WI38 (cell line): ENCODE measurements at regions not wholly inside any gene's neighbourhood (a gene's known extent, or its start where the extent isn't known, plus 50 kb on each side); places are given as distances from the start of the nearest gene placed in this dataset.

Experiments
- H3K4me3 ChIP-seq: 2 replicates; pipeline ENCODE4 v1.5.1; 2011; ENCODE audit warnings: low read depth, mild to moderate bottlenecking, control low read depth, low read length
- TF ChIP-seq, protein P1 (sequence below): IDR thresholded peaks from 2 replicates; pipeline ENCODE4 v1.5.1; 2012; ENCODE audit warnings: low read depth, mild to moderate bottlenecking, control low read depth, low read length

DNA sequence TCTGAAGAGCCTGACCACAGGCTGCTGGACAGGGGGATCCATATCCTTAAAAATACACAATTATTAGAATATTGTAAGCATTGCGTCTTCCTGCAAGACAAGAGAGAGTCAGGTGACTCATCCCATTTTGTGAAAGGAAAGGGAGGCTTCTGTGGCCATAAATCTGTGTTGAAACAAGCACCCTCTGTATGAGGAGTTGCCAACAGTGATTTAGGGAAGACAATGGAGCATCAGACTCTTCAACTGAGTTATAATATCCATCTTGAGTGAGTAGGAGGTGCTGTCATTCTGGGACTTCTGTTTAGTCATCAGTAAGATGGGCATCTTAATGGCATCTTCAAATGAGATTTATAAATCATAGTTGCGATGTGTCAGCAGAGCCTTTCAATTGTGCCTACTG, 554.5 kb downstream of the AACS start:
- TF ChIP-seq, protein P1, sequence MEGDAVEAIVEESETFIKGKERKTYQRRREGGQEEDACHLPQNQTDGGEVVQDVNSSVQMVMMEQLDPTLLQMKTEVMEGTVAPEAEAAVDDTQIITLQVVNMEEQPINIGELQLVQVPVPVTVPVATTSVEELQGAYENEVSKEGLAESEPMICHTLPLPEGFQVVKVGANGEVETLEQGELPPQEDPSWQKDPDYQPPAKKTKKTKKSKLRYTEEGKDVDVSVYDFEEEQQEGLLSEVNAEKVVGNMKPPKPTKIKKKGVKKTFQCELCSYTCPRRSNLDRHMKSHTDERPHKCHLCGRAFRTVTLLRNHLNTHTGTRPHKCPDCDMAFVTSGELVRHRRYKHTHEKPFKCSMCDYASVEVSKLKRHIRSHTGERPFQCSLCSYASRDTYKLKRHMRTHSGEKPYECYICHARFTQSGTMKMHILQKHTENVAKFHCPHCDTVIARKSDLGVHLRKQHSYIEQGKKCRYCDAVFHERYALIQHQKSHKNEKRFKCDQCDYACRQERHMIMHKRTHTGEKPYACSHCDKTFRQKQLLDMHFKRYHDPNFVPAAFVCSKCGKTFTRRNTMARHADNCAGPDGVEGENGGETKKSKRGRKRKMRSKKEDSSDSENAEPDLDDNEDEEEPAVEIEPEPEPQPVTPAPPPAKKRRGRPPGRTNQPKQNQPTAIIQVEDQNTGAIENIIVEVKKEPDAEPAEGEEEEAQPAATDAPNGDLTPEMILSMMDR: no peak

DNA sequence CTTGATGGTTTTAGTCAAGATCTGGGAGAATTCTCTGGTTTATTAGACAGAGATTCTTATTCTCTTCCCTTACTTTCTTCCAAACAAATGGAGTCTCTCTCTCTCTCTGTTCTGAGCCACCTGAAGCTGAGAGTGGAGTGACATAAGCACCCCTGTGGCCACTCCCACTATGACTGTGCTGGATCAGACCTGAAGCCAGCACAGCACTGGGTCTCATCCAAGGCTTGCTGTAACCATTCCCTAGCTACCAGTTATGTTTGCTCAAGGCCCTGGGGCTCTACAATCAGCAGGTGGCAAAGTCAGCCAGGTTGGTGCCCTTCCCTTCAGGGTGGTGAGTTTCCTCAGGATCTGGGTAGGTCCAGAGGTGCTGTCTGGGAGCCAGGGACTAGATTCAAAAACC, 568.5 kb downstream of the AACS start:
- H3K4me3 ChIP-seq: no peak overlapping the region
- TF ChIP-seq, protein P1: no peak

More for the DNA sequence above, 554.5 kb downstream of the AACS start:
- no peak overlapping the region for H3K4me3 ChIP-seq

DNA sequence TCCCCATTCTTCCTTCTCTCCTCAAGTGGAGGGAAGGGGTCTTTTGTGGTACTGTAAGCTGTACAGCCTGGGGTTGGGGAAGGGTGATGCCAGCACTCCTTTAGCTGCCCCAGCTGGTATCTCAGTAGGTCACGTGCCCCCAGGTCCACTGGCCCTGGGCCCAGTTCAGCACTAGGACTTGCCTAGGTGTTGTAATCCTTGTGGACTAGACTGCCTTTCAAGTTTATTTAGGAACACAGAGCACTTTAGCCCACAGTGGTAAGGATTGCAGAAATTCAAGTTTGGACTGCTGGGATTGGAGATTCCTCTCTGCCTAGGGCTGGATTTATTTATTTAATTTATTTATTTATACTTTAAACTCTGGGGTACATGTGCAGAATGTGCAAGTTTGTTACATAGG, 569.6 kb downstream of the AACS start:
- no peak overlapping the region for H3K4me3 ChIP-seq
- TF ChIP-seq, protein P1: no peak

DNA sequence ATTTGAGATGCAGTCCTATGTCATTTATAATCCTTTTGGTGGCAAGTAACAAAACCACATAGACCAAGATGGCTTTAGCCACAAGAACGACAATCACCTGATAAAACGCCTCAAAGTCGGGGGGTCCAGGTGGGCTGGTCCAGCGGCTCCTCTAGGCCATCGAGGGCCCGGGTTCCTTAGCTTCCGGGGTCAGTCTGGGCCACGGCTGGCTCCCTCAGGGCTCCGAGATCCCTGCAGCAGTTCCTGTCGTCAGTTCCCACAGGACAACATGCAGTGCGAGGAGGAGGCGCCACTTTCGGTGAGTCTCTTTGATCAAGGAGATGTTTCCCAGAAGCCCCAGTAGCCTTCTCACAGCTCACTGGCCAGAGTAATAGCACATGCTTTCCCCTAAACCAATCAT, 574.6 kb downstream of the AACS start:
- no peak overlapping the region for H3K4me3 ChIP-seq
- TF ChIP-seq, protein P1: no peak

DNA sequence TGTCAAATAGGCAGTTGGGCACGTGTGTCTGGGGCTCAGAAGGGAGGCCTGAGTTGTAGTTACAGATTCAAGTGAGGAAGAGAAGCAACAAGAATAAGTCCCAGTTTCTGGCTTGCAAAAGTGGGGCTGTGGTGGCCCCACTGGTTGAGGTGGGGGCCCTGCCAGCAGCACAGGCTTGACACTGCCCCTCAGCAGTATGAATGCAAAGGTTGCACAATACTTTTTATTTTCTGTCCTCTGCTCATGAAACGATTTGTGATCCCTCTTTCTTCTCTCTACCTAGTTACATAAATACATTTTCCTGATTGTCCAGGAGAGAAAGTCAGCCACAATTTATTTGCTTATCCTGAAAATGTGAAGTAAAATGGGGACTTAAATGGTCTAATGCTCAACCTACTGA, 577.8 kb downstream of the AACS start:
- TF ChIP-seq, protein P1: no peak
- no peak overlapping the region for H3K4me3 ChIP-seq

DNA sequence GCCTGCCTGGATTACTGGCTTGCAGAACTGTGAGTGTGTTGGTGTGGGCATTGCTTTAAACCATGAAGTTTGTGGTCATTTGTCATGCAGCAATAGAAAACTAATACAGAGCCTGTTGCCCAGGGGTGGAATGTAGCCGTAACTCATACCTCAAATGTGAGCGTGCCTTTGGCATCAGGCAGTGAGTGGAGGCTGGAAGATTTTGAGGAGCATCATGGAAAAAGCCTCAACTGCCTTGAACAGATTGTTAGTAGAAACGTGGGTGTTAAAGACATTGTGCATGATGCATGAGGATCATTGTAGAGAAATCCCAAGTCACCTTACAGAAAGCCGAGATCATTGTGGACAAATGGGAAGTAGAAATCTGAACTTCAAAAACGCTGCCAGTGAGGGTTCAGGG, 580.5 kb downstream of the AACS start:
- H3K4me3 ChIP-seq: no peak overlapping the region
- TF ChIP-seq, protein P1: no peak

DNA sequence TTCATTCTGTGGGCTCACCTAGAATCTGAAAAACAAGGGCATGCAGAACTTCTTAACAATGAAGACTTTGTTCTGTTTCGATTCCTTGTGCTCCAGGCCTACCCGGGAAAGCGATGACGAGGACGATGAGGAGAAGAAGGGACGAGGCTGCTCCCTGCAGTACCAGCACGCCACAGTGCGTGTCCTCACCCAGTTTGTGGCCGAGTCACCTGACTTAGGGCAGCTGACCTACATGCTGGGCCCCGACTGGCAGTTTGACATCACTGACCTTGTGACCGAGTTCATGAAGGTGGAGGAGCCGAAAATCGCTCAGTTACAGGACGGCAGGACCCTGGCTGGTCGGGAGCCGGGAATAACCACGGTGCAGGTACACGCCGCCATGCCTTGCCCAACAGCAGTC, 585.4 kb downstream of the AACS start:
- no peak overlapping the region for H3K4me3 ChIP-seq
- TF ChIP-seq, protein P1: no peak
